Hypothalamus (tissue), 51 donors: ENCODE measurements at regions not wholly inside any gene's neighbourhood (a gene's known extent, or its start where the extent isn't known, plus 50 kb on each side); places are given as distances from the start of the nearest gene placed in this dataset.

Source experiments
- DNase-seq, 51 donors: peaks; one replicate each; lab custom pipeline; 2025; lab: John Stamatoyannopoulos, UW

DNA sequence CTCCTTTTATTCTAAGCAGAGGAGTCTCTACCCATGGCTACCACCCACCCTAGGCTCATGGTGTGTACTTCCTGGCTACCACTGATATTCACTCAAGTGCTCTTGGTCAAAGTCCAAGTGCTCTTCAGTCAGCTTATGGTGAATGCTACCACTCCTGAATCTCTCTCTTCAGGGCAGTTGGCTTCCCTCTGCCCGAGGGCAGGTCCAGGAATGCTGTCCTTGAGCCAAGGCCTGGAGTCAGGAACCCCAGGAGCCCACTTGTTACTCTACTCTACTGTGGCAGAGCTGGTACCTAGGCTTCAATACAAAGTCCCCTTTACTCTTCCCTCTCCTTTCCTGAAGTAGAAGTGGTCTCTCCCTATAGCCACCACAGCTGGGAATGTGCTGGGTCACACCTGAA, 226.0 kb downstream of the DIPK2A start:
- no peak for DNase-seq

DNA sequence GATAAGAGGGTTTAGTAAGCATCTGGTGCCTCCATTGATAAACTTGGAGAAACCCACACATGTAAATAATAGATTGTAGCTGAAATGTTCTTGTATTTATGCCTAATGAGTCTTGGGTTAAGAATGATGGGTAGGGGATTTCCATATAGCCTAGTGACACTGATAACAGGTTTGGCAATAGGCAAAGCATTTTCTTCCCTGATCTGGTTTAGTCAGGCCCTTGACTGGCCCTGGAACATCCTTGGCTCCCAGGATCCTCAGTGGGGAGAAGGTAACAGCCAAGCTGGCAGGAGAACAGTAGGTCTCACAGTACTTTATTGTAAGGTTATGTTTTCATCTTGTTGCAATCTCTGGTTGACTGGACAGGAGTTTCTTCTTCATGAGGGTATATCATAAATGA, 228.4 kb downstream of the DIPK2A start:
- no peak for DNase-seq

GRCh38 chr3:144200466-144200865, 228.8 kb downstream of the DIPK2A start:
- DNase-seq = no peak

GRCh38 chr3:144221761-144222160, 250.1 kb downstream of the DIPK2A start:
- no peak for DNase-seq

- DNase-seq = no peak
These were observed 257.7 kb downstream of the DIPK2A start for GRCh38 chr3:144229330-144229729.

DNA sequence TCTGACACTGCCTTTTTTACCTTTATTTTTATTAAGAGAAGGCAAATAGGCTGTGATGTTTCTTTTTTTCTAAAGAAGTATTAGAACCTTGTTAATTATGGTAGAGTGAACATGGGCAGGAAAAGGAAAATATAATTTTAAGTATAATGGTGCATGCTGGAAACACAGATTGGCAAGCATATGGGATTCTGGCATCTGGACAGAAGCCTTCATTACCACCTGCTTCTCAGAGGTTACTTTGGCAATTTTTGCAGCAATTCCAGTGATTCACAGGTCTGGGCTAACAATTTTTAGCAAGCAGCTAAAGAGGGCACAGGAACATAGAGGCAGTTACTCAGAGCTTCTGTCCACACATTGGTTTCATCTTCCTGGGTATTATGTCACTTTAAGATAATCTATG, 258.3 kb downstream of the DIPK2A start:
- no peak for DNase-seq

GRCh38 chr3:144235489-144235888, 263.9 kb downstream of the DIPK2A start:
- DNase-seq = no peak

DNA sequence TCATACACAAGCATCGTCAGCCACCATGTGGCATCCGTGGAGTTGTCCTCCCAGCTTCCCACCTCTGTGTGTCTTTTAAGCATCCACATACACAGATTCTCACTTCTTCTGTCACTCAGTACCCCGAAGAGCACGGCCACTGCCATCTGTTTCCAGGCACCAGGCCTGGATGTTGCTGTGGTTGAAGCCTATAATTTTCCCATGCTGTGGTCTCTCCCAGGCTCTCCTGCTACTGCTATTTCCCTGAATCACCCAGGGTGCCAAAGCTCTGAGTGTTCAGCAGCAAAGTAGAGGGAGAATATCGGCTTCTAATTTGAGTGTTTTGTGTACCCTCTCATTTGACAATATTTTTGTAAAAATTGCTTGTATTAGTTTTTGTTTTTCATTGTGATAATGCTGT, 265.7 kb downstream of the DIPK2A start:
- no peak for DNase-seq

DNA sequence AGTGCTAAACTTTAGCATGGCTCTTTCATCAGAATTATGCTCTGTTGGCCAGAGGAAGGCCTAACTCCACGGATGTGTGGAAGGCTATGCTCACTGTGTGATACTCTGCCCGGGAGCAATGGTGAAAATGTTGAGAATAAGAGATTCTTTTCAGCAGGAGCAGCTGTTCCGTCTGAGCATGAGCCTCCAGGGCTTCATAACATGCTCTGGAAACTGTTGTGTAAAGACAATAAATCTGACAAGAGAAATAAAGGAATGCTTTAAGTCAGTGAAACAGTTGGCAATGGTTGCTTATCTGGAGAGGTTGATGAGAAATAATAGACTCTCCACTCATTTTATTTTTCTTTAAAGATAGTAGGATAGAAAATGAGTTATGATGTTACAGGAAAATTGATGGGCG, 269.8 kb downstream of the DIPK2A start:
- no peak for DNase-seq

GRCh38 chr3:144242747-144243146, 271.1 kb downstream of the DIPK2A start:
- no peak for DNase-seq

GRCh38 chr3:144244662-144245061, 273.0 kb downstream of the DIPK2A start:
- no peak for DNase-seq

GRCh38 chr3:144252896-144253295, 281.3 kb downstream of the DIPK2A start:
- DNase-seq = no peak

DNA sequence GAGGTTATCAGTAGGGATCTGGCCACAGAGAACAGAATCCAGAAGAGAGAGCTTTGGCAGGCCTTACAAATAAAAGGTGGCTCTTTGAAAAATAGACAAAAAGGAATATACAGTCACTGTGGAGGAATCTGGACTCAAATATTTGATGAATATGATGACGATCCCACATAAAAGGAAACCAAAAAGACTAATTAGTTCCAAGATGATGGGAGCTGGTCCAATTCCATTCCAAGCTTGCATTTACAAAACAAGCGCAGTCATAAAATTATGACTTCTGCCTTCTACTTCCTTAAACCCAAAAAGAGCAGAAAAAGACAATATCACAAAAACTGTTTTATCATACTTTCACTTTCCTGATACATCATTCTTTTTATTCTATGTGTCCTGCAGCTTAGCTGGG, 285.8 kb downstream of the DIPK2A start:
- no peak for DNase-seq

DNA sequence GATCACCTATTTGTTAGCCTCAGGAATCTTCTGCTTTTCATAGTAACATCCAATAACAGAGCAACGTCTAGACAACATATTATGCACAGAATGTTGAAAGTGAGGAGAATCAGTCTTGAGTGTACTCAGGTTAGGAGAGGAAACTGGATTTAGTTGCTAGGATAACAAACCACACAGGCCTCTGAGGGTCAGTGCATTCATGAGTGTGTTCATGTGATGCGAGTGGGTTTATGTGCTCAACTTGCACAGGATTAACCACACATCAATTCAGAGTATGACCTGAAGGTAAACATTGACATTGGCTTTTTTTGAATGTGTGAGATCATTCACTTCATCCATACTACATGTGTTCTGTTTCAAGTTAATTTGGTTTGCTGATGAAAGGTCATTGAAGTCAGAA, 287.6 kb downstream of the DIPK2A start:
- DNase-seq = no peak

DNA sequence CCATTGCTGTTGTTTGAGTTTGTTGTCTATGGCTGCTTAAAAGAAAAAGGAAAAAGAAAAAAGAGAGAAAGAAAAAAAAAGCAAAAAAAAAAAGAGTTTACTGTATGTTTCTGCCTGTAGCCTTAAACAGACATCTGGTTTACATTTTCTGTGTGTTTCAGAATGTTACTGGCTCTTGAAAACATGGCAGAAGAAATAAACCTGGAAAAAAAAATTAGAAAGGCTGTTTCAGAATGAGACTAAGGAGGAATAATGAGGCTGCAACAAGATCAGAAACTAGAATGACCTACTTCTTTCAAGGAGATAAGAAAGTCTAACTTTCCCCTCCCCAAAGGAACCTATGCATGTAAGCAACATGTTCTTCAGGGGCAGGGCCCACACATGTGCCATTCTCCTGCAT, 292.1 kb downstream of the DIPK2A start:
- no peak for DNase-seq

GRCh38 chr3:144264350-144264749, 292.7 kb downstream of the DIPK2A start:
- no peak for DNase-seq

GRCh38 chr3:144264794-144265193, 293.2 kb downstream of the DIPK2A start:
- no peak for DNase-seq

DNA sequence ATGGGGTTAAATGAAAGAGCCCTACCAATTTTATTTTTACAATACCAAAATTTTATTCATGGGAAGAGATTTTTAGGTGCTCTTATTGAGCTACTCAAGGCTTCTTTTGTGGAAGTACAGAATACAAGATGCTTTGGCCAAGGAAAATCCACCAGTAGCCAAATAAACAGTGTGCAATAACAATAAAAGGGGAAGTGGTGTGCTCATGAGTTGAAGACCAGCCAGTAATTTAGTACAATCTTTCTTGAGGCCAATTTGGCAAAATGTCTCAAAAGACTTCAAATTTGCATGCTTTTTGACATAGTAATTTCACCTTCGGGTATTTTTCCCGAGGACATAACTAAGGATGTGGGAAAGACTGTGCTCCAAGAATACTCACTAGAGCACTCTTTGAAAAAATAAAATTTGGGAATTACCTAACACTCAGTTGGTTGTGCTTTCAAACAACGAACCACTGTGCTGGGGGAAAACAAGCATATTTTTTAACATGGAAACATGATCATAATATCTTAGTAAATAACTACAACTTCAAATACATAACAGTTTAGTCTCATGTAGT, 294.0 kb downstream of the DIPK2A start:
- DNase-seq = peak in 1 of 51 donors; percentile 17

- peak in 5 of 51 donors; percentile 1 to 12 (median 2) for DNase-seq
These were observed 298.5 kb downstream of the DIPK2A start for GRCh38 chr3:144270100-144270499.

DNA sequence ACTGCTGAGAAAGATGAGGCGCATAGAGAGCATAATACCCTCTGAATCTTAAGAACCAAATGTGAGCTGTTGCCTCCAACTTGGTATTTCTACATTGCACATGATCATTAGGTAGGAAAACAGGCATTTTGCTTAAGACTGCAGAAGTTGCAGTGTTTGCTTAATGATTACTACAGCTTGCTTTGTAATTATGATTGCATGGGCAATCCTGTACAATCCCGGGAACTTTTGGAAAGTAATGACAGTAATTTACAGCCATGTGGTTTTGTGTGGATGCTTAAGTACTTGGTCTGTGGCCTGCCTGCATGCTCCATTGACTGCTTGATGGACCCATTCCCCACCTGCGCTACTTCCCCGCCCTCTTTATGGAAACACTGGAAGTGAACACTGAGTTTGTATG, 301.1 kb downstream of the DIPK2A start:
- DNase-seq = no peak

- DNase-seq = no peak
These were observed 302.0 kb downstream of the DIPK2A start for GRCh38 chr3:144273601-144274000.

- no peak for DNase-seq
These were observed 303.4 kb downstream of the DIPK2A start for GRCh38 chr3:144275005-144275404.

- no peak for DNase-seq
These were observed 310.7 kb downstream of the DIPK2A start for GRCh38 chr3:144282313-144282712.
